Neural progenitor cell (in vitro differentiated cells): ENCODE measurements at regions not wholly inside any gene's neighbourhood (a gene's known extent, or its start where the extent isn't known, plus 50 kb on each side); places are given as distances from the start of the nearest gene placed in this dataset.

Source experiments
- EZH2 ChIP-seq: fragments of 200-600 bp; sonication (generic); IDR thresholded peaks from 2 replicates; pipeline ENCODE4 v1.6.1; 2017; ENCODE audit warnings: antibody characterized with exemption, mild to moderate bottlenecking, moderate library complexity
- TF ChIP-seq, protein P1 (sequence below): fragments of 200-600 bp; sonication (generic); IDR thresholded peaks from 2 replicates; pipeline ENCODE4 v1.5.1; 2017; ENCODE audit warnings: antibody characterized with exemption, mild to moderate bottlenecking

DNA sequence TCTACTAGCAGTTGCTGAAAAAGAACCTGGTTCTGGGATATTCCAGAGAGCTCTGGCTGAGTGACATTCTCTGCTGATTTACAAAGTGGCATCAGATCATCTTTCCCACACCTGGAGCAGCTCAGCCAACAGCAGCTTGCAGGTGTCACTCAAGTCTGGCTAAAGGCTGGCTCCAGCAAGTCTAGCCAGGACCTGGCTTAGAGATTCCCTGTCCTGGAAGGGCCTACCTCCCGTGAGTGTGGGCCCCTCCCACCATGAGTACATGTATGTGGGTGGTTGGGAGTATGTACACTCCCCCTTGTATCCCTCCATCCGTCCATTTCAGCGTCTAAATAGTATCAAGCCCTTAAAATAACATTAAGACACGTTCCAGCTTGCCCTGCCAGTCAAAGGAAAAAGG, 539.3 kb upstream of the ID4 start:
- TF ChIP-seq, protein P1, sequence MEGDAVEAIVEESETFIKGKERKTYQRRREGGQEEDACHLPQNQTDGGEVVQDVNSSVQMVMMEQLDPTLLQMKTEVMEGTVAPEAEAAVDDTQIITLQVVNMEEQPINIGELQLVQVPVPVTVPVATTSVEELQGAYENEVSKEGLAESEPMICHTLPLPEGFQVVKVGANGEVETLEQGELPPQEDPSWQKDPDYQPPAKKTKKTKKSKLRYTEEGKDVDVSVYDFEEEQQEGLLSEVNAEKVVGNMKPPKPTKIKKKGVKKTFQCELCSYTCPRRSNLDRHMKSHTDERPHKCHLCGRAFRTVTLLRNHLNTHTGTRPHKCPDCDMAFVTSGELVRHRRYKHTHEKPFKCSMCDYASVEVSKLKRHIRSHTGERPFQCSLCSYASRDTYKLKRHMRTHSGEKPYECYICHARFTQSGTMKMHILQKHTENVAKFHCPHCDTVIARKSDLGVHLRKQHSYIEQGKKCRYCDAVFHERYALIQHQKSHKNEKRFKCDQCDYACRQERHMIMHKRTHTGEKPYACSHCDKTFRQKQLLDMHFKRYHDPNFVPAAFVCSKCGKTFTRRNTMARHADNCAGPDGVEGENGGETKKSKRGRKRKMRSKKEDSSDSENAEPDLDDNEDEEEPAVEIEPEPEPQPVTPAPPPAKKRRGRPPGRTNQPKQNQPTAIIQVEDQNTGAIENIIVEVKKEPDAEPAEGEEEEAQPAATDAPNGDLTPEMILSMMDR: no peak
- no peak for TF ChIP-seq EZH2
